HG03064 (cell line): ENCODE measurements at regions not wholly inside any gene's neighbourhood (a gene's known extent, or its start where the extent isn't known, plus 50 kb on each side); places are given as distances from the start of the nearest gene placed in this dataset.
"Not testable (repeated sequence)": the region's sequence is repeated elsewhere in the genome, so short reads cannot be mapped to it uniquely, and the experiment has no call there.

Experiments
- ATAC-seq: cut with Tn5 transposase; IDR thresholded peaks from one replicate; pipeline ENCODE4 v1.9.1; 2021; ENCODE audit warnings: low read depth; ENCODE audit not compliant: unreplicated experiment

GRCh38 chr3:140752499-140752898 lies 74.6 kb downstream of the TRIM42 start:
- no peak for ATAC-seq

DNA sequence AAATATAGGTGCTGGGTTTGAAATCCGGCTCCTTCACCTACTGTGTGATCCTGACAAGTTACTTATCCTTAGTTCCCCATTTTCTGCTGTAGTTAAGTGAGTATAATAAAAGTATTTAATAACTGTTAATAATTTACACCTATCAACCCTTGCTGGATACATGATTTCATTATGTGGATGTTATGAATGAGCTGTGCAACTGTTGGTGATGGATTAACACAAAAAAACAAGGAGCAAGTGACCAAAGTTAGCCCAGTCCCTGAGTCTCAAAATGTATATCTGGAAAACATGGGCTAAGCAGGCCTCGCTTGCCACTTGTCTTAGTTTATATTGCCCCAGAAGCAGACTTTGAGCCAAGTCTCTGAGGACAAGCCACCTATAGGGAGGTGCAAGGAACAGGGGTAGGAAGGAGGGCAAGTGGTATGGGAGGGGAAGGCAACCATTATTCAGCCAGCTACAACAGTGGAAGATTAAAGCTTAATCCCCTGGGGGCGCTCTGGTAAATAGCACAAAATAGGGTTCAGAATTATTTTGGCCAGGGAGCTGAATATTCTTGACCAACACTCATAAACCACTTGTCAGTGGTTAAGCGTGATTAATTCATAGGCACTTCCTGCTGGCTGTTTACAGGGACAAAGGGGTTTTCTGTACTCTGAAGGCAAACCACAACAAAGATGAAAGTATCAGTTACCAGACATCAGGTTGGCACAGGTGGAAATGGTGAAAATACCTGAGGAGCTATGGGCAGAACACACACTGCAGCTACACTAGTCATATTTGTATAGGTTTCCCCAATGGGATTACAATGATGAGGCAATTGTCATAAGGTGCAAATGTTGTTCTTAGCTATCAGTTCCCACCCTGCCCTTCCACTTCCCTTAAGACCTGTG lies 76.2 kb downstream of the TRIM42 start:
- peak; percentile 47 for ATAC-seq

DNA sequence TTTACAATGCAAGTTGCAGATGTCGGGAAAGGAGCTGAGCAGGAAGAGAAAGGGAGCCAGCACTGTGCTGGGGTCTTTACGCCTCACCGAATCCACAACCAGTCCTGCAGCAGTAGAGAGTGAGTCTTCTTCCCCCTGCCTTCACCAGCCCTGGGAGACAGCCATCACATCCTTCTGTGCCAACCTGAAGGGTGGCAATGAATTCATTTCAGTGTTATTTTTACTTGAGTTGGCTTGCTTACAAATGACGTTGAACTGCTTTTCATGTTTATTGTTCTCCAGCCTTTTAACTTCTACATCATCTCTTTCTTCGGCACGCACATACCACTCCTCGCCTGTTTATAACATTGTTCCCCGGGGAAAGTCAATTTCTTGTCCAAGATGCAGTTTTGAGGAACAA lies 77.1 kb downstream of the TRIM42 start:
- no peak for ATAC-seq

GRCh38 chr3:140756240-140757016 lies 78.6 kb downstream of the TRIM42 start:
- peak; percentile 61 for ATAC-seq

DNA sequence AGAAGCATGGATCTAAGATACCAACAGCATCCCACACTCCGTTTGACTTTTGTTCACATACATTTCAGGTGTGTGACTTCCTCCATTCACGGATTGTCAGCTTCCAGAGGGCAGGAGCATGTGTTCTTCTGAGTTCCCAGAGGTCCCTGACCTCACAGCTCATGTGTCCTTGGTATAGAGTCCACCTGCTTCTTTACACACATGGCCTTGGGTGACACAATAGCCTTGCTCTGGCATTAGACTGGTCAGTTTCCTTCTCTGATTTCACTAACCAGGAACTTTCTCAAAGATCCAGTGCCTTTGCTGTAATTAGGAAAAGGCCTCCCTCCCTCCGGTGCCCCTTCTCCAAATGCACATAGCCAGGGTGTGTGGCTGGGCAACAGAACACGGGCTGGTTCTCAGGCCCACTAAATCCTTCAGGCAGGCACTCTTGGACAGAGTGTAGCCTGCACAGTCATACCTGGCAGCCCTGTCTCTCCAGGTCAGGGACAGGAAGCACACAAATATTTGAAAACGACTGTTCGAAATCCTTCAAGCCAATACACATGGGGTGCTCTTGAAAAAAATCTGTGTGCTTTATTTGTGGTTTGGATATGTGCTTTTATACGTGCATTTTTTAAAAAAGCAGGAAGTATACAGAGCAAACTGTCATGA lies 81.1 kb downstream of the TRIM42 start:
- ATAC-seq = no peak

DNA sequence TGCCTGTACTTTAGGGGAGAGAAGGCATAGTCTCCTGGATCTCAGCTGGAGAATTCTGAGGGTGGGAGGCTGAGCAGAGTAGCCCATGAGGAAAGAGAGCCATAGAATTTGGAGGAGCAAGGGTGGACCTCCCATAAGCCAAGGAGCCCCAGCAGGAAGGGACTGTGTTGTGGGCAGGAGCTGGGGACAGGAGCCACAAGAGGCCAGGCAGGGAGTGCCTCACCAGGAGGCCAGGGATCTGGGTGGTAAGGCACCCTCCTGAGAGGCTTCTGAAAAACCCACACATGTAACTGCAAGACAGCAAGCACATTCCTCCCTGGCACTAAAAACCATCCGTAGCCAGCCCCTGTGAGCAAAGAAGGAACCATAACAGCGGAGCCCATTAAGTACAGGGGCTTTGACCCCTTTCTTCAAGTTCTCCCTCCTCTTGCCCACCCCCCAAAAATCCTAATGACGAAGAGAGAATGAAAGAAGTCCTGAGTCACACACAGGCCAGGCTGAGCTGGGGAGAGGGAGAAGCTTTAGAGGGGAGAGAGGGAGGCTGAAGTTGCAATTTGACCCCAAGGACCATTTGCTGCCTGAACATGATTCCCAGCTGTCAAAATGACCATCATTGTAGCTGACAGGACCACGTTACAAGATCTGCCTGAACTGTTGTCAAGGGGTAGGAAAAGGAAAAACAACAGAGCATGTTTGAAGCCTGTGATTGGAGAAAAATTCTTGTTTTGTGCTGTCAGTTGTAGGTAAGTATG lies 82.6 kb downstream of the TRIM42 start:
- ATAC-seq = no peak

DNA sequence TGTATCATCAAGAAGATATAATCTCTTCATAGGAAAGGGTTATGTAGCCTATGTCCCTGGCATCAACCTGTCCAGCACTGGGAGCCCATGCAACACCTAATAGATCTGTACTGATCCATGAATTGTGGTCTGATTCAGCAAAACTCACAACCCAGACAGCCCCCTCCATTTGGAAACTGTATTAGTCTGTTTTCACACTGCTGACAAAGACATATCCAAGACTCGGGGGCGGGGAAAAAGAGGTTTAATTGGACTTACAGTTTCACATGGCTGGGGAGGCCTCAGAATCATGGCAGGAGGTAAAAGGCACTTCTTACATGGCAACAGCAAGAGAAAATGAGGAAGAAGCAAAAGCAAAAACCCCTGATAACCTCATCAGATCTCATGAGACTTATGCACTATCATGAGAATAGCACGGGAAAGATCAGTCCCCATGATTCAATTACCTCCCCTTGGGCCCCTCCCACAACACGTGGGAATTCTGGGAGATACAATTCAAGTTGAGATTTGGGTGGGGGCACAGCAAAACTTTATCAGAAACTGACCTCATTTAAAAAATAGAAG lies 83.3 kb downstream of the TRIM42 start:
- no peak for ATAC-seq

DNA sequence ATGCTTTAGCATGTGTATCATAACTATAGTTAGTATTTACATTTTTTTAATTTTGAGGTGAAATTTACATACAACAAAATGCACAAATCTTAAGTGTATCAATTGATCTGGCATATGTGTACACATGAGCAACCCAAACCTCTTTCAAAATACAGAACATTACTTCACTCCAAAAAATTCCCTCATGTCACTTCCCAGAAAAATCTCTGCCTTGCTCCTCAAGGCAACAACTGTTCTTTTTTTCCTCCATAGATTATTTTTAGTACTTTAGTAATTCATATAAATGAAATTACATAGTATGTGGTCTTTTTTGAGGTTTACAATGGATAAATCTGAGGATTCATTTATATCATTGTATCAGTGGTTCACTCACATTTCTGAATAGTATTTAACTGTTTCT lies 84.9 kb downstream of the TRIM42 start:
- ATAC-seq = no peak

- ATAC-seq = no peak
Measured at GRCh38 chr3:140763532-140763931, 85.7 kb downstream of the TRIM42 start.

DNA sequence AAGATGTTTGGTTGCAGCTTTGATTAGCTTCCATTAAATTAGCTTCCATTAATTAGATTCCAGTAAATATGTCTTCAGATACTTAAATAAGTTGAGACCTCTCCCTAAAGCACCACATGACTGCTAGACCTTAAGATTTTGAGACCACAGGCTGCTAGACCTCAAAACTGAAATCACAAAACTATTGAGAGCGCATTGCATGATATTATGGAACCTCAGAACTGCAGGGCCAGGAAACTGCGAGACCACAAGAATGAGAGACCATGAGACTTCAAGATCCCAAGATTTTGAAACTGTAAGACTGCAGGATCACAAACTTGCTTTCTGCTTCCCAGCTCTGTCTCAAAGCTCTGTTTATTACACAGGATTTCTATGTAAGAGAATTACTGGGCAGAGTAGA lies 87.4 kb downstream of the TRIM42 start:
- ATAC-seq = no peak

DNA sequence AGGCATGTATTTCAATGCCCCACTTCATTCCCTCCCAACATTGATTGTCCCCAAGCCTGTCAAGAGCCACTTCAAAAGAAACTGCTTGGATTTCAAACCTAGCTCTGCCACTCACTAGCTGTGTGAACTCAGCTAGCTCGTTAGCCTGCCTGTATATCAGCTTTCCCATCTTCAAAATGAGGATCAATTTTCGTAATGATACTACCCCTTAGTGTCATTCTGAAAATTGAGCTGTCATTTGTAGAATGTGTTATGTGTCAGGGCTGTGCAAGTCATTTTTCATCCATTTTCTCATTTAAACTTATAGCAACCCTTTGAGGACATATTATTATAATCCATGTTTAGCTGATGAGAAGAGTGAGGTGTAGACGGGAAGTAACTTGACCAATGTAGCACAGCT lies 88.6 kb downstream of the TRIM42 start:
- ATAC-seq = no peak

- ATAC-seq = no peak
Measured at GRCh38 chr3:140767566-140767965, 89.7 kb downstream of the TRIM42 start.

- ATAC-seq = no peak
Measured at GRCh38 chr3:140768941-140769340, 91.1 kb downstream of the TRIM42 start.

GRCh38 chr3:140769951-140770350 lies 92.1 kb downstream of the TRIM42 start:
- ATAC-seq = no peak

GRCh38 chr3:140770977-140771667 lies 93.3 kb downstream of the TRIM42 start:
- no peak for ATAC-seq

GRCh38 chr3:140777631-140778233 lies 99.9 kb downstream of the TRIM42 start:
- ATAC-seq = no peak

GRCh38 chr3:140791368-140791767 lies 113.5 kb downstream of the TRIM42 start:
- ATAC-seq = no peak

DNA sequence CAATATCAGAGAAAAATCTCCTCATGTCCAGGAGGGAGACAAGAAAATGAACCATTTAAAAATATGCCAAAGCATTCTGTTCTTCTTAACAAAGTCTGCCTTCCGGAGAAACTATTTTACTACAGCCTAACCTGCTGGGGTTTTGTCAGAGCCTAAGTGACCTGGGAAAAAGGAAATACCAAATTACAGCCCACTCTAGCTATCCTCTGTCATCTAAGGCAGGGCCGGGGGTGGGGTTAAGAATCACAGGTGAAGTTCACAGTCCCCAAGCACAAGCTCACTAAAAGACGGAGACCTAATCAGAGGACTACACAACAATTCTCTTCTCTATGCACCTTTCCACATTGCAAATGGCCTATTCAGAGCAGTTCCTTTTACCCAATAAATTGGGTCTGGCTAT lies 116.6 kb downstream of the TRIM42 start:
- no peak for ATAC-seq

DNA sequence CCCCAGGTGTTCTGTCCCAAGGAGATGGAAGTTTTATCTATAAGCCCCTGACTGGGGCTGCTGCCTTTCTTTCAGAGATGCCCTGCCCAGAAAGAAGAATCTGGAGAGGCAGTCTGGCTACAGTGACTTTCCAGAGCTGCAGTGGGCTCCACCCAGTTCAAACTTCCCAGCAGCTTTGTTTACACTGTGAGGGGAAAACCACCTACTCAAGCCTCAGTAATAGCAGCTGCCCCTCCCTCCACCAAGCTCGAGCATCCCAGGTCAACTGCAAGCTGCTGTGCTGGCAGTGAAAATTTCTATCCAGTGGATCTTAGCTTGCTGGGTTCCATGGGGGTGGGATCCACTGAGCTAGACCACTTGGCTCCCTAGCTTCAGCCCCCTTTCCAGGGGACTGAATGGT lies 125.0 kb downstream of the TRIM42 start:
- not testable (repeated sequence) for ATAC-seq
